Pons (tissue), 1 donor: ENCODE measurements at regions not wholly inside any gene's neighbourhood (a gene's known extent, or its start where the extent isn't known, plus 50 kb on each side); places are given as distances from the start of the nearest gene placed in this dataset.
"Not testable (repeated sequence)": the region's sequence is repeated elsewhere in the genome, so short reads cannot be mapped to it uniquely, and the experiment has no call there.

Experiments used
- DNase-seq: peaks from one replicate; pipeline ENCODE4 v3.0.0-alpha.2; 2016; ENCODE audit warnings: low spot score

GRCh38 chr6:132198896-132199295 lies 202.4 kb downstream of the MOXD1 start:
- no peak for DNase-seq

GRCh38 chr6:132198040-132198439 lies 203.2 kb downstream of the MOXD1 start:
- DNase-seq: no peak

GRCh38 chr6:132194529-132194928 lies 206.7 kb downstream of the MOXD1 start:
- DNase-seq: no peak

DNA sequence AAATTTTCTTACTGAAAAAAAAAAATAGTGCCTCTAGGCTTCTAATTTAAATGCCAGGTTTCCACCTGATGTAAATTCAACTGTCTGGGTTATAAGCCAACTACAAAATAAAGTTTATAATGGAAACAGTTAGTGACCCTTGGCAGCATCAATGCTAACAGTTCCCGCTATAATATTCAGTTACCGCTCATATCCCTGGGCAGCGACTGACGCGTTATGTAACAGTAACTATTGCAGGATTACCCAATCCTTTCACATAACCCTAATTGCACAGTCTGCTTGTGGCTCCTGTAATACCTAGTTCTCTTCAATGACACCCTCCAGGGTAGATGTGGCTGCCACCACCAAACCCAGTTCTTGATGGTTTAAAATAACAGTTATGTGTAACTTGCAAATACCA lies 208.6 kb downstream of the MOXD1 start:
- no peak for DNase-seq

DNA sequence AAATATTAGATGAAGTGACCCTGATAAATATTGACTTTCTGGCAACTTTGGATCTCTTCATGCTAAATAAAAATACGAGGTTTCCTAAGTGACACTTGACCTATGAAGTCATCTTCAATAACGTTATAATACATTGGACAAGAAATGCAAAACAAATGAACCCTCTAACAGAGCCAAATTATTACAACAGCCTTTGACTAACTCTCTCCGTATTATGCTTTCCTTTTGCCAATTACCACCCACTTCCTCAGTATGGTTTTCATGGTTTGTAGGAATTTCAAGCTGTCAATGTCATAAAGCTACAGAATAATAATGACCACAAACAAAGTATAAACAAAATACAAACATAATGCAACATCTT lies 210.5 kb downstream of the MOXD1 start:
- no peak for DNase-seq

GRCh38 chr6:132190097-132190814 lies 211.0 kb downstream of the MOXD1 start:
- DNase-seq: no peak

GRCh38 chr6:132188556-132189264 lies 212.6 kb downstream of the MOXD1 start:
- DNase-seq: no peak

GRCh38 chr6:132187816-132188215 lies 213.5 kb downstream of the MOXD1 start:
- no peak for DNase-seq

GRCh38 chr6:132184966-132185365 lies 216.3 kb downstream of the MOXD1 start:
- not testable (repeated sequence) for DNase-seq

DNA sequence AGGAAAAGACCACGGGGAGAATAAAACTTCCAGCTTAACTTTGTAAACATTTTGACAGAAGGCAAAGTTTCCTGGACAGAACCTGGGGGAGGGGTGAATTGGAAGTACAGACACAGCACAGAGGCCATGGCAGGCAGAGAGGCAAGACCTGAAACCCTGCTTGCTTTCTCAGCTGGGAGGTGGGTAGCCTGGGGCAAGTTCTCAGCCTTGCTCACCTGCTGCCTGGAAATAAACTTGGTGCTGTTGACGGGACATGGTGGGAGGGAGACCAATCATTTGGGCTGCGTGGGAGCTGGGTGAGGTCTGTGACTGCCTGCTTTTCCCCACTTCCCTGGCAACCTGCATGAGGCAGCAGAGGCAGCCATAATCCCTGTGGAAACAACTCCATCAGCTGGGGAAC lies 221.3 kb downstream of the MOXD1 start:
- no peak for DNase-seq

- no peak for DNase-seq
These were observed 223.7 kb upstream of the CCN2 start for GRCh38 chr6:132174919-132175318.

DNA sequence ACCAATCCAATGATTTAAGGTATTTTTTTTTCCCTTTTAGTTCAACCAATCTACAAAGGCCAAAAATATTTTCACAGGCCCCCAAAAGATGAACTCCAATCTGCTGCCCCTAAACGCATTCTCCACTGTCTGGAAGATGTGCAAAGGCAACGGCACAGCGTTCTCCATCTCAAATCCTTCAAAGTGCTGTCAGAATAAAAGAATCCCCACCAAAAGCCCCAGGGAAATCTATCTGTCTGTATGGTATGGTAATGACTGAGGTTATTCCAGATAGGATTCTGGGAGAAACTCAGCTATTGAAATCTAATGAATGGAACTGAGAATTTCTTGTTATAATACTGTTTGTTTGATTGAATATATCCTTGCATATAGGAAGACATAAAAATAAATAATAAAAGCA lies 217.8 kb upstream of the CCN2 start:
- DNase-seq: no peak

DNA sequence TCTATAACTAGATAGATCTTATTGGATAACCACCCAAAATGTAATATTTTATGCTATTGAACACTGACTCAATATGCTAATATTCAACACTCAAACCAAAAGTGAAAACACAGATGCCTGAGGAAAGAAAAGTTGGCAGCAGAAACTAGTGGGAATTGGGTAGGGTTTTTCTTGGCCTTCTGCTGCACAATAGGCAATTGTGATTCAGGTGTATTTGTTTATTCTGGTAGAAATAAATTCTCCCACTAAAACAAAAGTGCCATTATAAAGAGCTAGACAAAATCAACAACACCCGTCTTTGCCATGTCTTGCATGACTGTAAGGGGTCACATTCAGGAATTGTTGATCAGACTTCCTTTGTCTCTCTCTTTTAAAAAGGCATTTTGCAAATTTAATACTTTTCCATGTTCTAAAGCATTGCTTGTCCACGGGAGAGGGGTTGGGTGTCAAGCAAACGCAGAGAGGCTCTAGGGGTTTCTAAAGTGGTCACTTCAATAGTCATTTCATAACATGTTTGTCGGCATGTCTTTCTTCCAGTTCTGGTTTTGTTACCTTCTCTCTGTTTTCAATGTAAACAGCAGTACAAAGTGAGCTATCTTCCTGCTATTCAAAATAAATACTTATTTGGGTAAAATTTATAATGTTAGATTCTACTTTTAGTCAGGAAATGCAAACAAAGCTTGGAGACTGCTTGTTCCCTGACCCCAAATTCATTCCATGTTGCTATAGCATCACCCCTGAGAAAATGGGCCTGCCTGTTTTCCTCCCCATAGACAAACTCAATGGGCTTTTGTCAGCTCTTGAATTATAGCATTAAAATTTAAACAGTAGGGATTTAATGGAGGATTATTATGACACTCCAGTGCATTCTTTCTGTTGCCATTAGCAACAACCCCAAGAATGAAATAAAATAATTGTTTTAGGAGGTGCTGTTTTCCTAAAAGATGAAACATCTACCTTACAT lies 217.0 kb upstream of the CCN2 start:
- DNase-seq: peak; percentile 12

GRCh38 chr6:132166526-132167051 lies 215.4 kb upstream of the CCN2 start:
- DNase-seq: no peak

GRCh38 chr6:132165677-132166076 lies 214.5 kb upstream of the CCN2 start:
- no peak for DNase-seq

DNA sequence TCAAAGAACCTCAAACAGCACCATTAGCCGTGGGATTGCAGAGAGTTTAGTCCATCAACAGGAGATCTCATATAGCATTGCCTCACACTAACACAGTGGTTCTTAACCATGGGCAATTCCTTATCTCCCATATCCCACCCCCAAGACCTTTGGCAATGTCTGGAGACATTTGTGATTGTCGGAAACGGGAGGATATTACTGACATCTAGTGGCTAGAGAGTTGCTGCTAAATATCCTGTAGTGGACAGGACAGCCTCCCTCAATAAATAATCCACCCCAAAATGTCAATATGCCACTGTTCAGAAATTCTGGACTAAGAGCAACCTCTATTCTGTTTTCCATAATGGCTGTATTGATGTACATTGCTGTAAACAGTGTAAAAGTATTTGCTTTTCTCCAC lies 210.1 kb upstream of the CCN2 start:
- DNase-seq: peak; percentile 77

GRCh38 chr6:132153221-132153898 lies 202.2 kb upstream of the CCN2 start:
- no peak for DNase-seq

GRCh38 chr6:132147530-132148011 lies 196.4 kb upstream of the CCN2 start:
- DNase-seq: no peak

- DNase-seq: no peak
These were observed 193.3 kb upstream of the CCN2 start for GRCh38 chr6:132144456-132144855.

DNA sequence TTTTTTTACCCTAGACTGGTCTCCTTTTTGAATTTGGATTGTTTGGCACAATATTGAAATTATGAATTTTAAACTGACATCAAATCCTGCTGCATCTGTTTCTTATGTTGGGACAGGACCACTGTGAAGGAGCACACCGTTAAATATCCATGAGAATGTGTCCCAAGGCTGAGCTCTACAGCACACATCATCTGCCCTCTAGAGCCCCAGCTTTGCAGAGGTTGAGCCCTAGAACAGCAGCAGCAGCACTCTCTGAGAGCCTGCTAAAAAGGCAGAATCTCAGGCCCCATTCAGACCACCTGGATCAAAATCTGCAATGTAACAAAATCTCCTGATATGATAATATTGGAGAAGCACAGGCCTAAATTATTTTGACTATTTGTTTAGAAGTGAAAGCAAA lies 192.1 kb upstream of the CCN2 start:
- DNase-seq: no peak

DNA sequence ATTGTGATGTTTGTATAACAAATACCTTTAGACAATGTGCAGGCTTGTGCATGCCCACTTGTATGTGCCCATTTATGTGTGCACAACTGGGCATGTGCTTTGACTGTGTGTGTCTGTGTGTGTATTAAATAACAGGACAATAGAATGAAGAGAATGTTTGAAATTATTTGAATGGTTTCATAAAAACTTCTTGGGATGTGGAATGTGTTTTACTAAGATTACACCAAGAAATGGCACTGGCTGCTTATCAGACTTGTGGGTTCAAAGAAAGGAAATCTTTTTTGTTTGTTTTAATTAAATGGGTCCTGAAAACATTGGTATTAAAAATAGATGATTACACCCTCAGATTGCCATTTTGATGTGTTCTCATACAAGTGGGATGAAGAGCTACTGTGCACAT lies 191.6 kb upstream of the CCN2 start:
- no peak for DNase-seq

GRCh38 chr6:132142308-132142707 lies 191.1 kb upstream of the CCN2 start:
- no peak for DNase-seq
